BJ (cell line): ENCODE measurements at regions not wholly inside any gene's neighbourhood (a gene's known extent, or its start where the extent isn't known, plus 50 kb on each side); places are given as distances from the start of the nearest gene placed in this dataset.

ENCODE experiments used
- CTCF ChIA-PET: fragments of 350-600 bp; formaldehyde crosslinking; extraction: SDS; loops from one replicate; lab custom pipeline; 2021; ENCODE audit warnings: antibody characterized with exemption, inconsistent platforms; lab: Yijun Ruan, JAX
- POLR2A ChIA-PET: fragments of 300-600 bp; sonication (Branson Sonifier 250); formaldehyde crosslinking; extraction: SDS; loops from one replicate; lab custom pipeline; 2021; ENCODE audit warnings: antibody characterized with exemption; lab: Charles Lee
- DNase-seq: peaks from one replicate; pipeline ENCODE4 v3.0.0-alpha.2; 2011; ENCODE audit warnings: low read depth
- H3K27me3 ChIP-seq: 2 replicates; pipeline ENCODE4 v1.6.0; 2011; ENCODE audit warnings: low read length; ENCODE audit not compliant: control insufficient read depth, insufficient read depth
- H3K36me3 ChIP-seq: 2 replicates; pipeline ENCODE4 v1.5.1; 2011; ENCODE audit warnings: low read length; ENCODE audit not compliant: control insufficient read depth, insufficient read depth
- H3K4me3 ChIP-seq: 2 replicates; pipeline ENCODE4 v1.5.1; 2011; ENCODE audit warnings: low read depth, mild to moderate bottlenecking, control low read depth, low read length
- TF ChIP-seq, protein P1 (sequence below): IDR thresholded peaks from 2 replicates; pipeline ENCODE4 v1.5.1; 2011; ENCODE audit warnings: low read depth, mild to moderate bottlenecking, control low read depth, inconsistent platforms, low read length, moderate library complexity; ENCODE audit not compliant: insufficient read depth

DNA sequence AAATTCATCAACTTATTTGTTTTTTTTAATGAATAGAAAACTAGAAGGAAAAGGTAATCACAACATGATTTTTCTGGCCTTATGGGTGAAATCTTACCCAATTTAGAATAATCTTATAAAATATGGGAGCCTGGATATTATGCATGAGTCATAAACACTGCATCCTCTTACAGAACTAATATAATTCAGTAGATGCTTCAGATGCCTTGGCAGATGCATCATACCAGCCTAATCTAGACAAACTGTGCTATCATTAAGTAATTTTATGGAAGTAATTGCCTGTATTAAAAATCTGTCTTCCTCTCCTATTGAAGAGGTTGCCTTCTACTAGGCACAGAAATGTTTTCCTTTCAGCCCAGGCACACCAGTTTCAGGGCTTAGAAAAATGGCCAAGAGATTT, 2384.6 kb upstream of the WWC1 start:
- no peak for DNase-seq
- Histone ChIP-seq H3K4me3 (no peak overlapping the region), H3K27me3 (no peaks in the 10 kb centered on the region), H3K36me3 (no peaks in the 10 kb centered on the region)
- TF ChIP-seq, protein P1, sequence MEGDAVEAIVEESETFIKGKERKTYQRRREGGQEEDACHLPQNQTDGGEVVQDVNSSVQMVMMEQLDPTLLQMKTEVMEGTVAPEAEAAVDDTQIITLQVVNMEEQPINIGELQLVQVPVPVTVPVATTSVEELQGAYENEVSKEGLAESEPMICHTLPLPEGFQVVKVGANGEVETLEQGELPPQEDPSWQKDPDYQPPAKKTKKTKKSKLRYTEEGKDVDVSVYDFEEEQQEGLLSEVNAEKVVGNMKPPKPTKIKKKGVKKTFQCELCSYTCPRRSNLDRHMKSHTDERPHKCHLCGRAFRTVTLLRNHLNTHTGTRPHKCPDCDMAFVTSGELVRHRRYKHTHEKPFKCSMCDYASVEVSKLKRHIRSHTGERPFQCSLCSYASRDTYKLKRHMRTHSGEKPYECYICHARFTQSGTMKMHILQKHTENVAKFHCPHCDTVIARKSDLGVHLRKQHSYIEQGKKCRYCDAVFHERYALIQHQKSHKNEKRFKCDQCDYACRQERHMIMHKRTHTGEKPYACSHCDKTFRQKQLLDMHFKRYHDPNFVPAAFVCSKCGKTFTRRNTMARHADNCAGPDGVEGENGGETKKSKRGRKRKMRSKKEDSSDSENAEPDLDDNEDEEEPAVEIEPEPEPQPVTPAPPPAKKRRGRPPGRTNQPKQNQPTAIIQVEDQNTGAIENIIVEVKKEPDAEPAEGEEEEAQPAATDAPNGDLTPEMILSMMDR: no peak
- ChIA-PET CTCF (no interaction called here), POLR2A (no interaction called here)

DNA sequence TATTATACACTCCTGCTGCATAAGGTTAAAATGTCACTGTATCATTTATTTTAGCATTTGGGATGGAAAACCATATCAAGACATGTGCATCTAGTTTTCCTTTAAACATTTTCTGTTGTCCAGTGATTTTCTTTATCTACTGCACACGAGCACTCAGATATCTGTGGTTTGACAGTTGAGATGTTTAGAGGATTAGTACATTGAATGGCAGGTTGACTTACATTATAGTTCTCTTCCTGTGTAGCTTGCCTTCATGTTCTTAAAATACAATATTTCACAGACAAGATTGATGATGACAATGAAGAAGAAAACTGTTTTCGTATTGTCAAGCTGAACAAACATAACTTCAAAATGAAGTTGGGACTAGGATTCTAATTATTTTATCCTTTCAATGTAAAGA, 2378.4 kb upstream of the WWC1 start:
- no peaks in the 10 kb centered on the region for H3K27me3 ChIP-seq
- POLR2A ChIA-PET: no interaction called here

DNA sequence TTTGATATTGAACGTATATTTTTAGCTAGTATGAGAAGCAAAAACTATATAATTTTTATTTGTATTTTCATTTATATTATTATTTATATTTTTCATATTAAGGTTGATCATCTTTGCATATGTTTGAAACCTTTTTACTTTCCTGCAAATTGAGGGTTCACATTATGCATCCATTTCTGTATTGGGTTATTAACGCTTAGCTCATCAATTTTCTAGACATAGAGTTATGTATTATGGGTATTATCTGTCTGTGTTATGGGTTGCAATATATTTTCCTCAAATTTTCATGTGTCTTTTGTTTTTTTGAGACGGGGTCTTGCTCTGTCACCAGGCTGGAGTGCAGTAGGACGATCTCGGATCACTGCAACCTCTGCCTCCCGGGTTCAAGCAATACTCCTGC, 2377.0 kb upstream of the WWC1 start:
- CTCF ChIA-PET: no interaction called here
- H3K4me3 ChIP-seq: no peak overlapping the region
- no peaks in the 10 kb centered on the region for H3K36me3 ChIP-seq
- no peaks in the 10 kb centered on the region for H3K27me3 ChIP-seq
- POLR2A ChIA-PET: interaction anchor here (0.6 kb wide), 1 partner anchor 119 kb away, joined by 7 read pairs; no protein-coding TSS in a partner anchor
- TF ChIP-seq, protein P1: no peak
- no peak for DNase-seq

More for the DNA sequence above, 2378.4 kb upstream of the WWC1 start:
- DNase-seq: no peak
- no peaks in the 10 kb centered on the region for H3K36me3 ChIP-seq
- TF ChIP-seq, protein P1: no peak
- CTCF ChIA-PET: no interaction called here
- H3K4me3 ChIP-seq: no peak overlapping the region

DNA sequence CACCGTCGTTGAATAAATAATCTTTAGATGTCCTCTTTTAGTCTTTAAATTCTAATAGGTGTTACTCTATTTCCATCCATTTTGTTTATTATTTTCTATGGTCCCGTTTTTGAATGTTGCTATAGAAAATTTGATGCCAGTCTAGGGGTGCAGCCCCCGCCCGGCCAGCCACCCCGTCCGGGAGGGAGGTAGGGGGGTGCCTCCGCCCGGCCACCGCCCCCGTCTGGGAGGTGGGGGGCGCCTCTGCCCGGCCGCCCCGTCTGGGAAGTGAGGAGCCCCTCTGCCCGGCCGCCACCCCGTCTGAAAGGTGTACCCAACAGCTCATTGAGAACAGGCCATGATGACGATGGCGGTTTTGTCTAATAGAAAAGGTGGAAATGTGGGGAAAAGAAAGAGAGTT, 2372.2 kb upstream of the WWC1 start:
- Histone ChIP-seq H3K27me3 (no peaks in the 10 kb centered on the region), H3K36me3 (no peaks in the 10 kb centered on the region), H3K4me3 (no peak overlapping the region)
- TF ChIP-seq, protein P1: no peak
- POLR2A ChIA-PET: no interaction called here
- CTCF ChIA-PET: no interaction called here
- no peak for DNase-seq

DNA sequence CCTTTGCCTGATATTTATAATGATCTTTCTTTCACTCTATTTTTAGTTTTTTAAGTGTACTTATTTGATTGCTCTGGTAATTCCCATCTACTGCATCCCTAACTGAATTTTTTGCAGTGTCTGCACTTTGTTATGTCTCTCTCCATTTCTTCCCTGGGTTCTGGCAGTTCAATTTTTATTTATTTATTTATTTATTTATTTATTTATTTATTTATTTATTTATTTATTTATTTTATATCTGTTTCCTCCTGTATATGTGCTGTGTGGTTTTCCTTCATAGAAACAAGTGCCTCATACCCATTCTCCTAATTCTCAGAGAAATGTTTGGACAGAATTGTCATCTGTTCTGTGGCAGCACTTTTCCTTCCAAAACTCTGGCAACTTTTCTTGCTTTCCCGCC, 2370.8 kb upstream of the WWC1 start:
- TF ChIP-seq, protein P1: no peak
- Histone ChIP-seq H3K27me3 (no peaks in the 10 kb centered on the region), H3K36me3 (no peaks in the 10 kb centered on the region), H3K4me3 (no peak overlapping the region)
- no peak for DNase-seq
- ChIA-PET POLR2A (no interaction called here), CTCF (no interaction called here)
